Activated CD4-positive, alpha-beta T cell treated with anti-CD3 and anti-CD28 coated beads, Interleukin-2, amount 10 ng/mL, durations not matched to agents 7 days and 5 days (primary cell): ENCODE measurements at regions not wholly inside any gene's neighbourhood (a gene's known extent, or its start where the extent isn't known, plus 50 kb on each side); places are given as distances from the start of the nearest gene placed in this dataset.

Experiments
- CTCF ChIA-PET: fragments of 350-600 bp; sonication (Branson Sonifier 250); formaldehyde crosslinking; loops from one replicate; lab custom pipeline; 2021; ENCODE audit warnings: antibody characterized with exemption; lab: Charles Lee
- POLR2A ChIA-PET: fragments of 350-600 bp; sonication (Branson Sonifier 250); formaldehyde crosslinking; loops from one replicate; lab custom pipeline; 2021; ENCODE audit warnings: antibody characterized with exemption; lab: Charles Lee
- DNase-seq: peaks from one replicate; pipeline ENCODE4 v3.0.0-alpha.2; 2020
- H3K27ac Mint-ChIP-seq: one replicate; pipeline ENCODE4 v1.8.0; 2021; ENCODE audit warnings: mild to moderate bottlenecking, moderate library complexity, mixed read lengths
- H3K27me3 Mint-ChIP-seq: one replicate; pipeline ENCODE4 v1.8.0; 2021; ENCODE audit warnings: mixed read lengths
- H3K36me3 Mint-ChIP-seq: one replicate; pipeline ENCODE4 v1.8.0; 2021; ENCODE audit warnings: low read depth, mixed read lengths
- H3K4me1 Mint-ChIP-seq: one replicate; pipeline ENCODE4 v1.8.0; 2021; ENCODE audit warnings: mixed read lengths
- H3K4me3 Mint-ChIP-seq: one replicate; pipeline ENCODE4 v1.8.0; 2021; ENCODE audit warnings: mild to moderate bottlenecking, moderate library complexity, mixed read lengths
- H3K9me3 Mint-ChIP-seq: one replicate; pipeline ENCODE4 v1.8.0; 2021; ENCODE audit warnings: mixed read lengths

DNA sequence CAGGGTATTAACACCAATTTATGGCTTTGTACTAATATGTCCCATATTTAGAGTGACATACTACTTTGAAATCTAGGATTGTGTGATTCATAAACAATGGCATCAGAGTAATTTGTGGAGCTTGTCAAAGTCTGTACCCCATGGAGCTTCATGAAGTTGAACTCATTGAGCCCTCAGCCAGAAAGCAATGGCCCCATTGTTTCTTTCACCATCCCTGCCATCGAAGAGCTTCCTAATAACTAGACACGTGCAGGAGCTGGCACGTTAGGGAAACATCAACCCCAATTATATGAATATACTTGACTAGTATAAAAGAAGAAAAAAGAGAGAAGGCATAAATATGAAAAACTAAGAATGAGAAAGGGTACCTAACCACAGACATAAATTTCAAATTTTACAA lies 206.6 kb downstream of the CXCL12 start:
- no peak for DNase-seq
- H3K4me3 Mint-ChIP-seq: no peak overlapping the region
- no peaks in the 10 kb centered on the region for H3K36me3 Mint-ChIP-seq
- ChIA-PET POLR2A (no interaction called here), CTCF (no interaction called here)
- no peaks in the 10 kb centered on the region for H3K9me3 Mint-ChIP-seq
- no peaks in the 10 kb centered on the region for H3K4me1 Mint-ChIP-seq
- no peak overlapping the region for H3K27ac Mint-ChIP-seq
- H3K27me3 Mint-ChIP-seq: no peaks in the 10 kb centered on the region

DNA sequence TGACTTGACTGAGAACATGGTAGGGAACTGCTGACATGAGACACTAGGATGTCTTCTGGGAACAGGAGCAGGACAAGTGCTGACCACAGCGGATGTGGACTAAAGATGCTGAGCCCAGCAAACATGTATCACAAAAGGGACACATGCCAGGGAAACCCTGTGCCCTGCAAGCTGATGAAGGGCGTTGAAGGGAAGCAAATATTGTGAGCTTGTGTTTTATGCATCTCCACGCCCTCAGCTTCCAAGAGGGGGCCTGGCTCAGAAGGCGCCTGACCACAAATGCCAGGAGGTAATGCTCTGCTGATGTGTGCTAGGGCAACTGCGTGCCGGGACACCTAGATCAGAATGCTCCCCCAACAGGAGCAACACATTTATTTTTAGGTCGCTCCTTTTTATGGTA lies 207.3 kb downstream of the CXCL12 start:
- Mint-ChIP-seq H3K4me3 (no peak overlapping the region), H3K36me3 (no peaks in the 10 kb centered on the region), H3K27ac (no peak overlapping the region), H3K27me3 (no peaks in the 10 kb centered on the region), H3K9me3 (no peaks in the 10 kb centered on the region), H3K4me1 (no peaks in the 10 kb centered on the region)
- no peak for DNase-seq
- ChIA-PET POLR2A (no interaction called here), CTCF (no interaction called here)

DNA sequence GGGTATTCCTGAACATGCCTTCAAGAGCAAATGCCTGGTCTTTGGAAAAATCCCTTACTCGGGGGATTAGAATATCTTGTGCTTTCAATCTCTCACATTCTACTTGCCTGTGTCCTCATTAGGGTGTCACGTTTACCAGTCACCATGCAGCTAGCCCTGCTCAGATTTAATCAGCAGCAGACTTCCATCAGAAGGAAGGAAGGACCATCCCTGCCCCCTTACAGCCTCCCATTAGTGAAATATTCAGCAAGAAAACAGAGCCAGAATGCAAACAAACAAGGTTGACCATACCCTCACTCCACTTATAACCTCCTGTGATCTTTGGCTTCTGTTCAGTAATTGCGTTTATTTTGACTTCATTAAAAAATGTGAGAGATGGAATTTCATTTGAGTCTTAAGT lies 208.6 kb downstream of the CXCL12 start:
- no peak overlapping the region for H3K4me3 Mint-ChIP-seq
- ChIA-PET POLR2A (no interaction called here), CTCF (no interaction called here)
- H3K27me3 Mint-ChIP-seq: no peaks in the 10 kb centered on the region
- H3K27ac Mint-ChIP-seq: no peak overlapping the region
- H3K36me3 Mint-ChIP-seq: no peaks in the 10 kb centered on the region
- no peaks in the 10 kb centered on the region for H3K9me3 Mint-ChIP-seq
- no peaks in the 10 kb centered on the region for H3K4me1 Mint-ChIP-seq
- DNase-seq: no peak

DNA sequence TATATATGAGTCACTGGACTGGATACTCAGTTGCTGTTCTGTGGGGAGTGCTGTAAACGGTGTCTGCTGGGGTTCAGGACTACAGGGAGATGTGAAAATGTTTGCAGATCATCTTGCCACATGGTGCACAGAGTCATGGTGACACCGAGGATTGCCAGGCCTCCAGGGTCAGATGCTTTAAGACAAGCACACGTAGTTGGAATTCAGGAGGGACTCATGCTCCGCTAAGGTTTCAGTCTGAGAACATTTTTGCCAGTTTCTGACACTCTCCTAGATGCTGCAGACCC lies 211.3 kb downstream of the CXCL12 start:
- H3K36me3 Mint-ChIP-seq: no peaks in the 10 kb centered on the region
- DNase-seq: no peak
- H3K4me3 Mint-ChIP-seq: no peak overlapping the region
- no peak overlapping the region for H3K27ac Mint-ChIP-seq
- no peaks in the 10 kb centered on the region for H3K9me3 Mint-ChIP-seq
- no peaks in the 10 kb centered on the region for H3K27me3 Mint-ChIP-seq
- ChIA-PET POLR2A (interaction anchor here (0.7 kb wide), 1 partner anchor 253 kb away, joined by 3 read pairs; no protein-coding TSS in a partner anchor), CTCF (no interaction called here)
- no peaks in the 10 kb centered on the region for H3K4me1 Mint-ChIP-seq

DNA sequence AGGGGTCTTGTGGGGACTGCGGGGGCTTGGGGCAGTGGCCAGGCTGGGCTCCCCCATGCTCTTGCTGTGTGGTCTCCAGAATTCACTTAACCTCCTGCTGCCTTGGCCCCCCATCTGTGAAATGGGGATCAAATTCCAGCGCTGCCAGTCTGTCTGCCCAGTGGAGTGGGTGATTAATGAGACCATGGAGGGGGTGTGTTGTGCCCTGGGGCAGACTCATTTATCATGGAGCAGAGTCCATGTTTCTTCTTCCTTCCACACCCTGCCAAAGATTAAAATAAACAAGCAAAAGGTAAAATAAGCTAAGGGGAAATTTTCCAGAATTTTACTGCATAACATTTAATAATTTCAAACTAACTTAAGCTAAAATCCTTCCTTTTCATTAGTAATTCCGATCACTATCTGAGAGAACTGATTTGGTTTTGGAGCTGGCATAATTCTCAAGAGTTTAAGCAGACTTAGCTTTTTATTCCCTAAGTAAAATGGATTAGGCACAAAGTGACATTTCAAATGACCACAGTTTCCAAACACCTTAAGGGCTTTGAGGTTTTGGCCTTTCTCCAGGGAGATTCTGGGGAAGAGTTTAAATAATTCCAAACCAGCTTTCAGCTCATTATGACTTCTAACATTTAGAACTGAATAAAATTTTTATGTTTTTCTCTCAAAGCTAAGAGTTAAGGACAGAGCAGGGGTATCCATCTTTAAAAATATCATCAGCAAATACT lies 211.9 kb downstream of the CXCL12 start:
- DNase-seq: no peak
- H3K36me3 Mint-ChIP-seq: no peaks in the 10 kb centered on the region
- ChIA-PET CTCF (no interaction called here), POLR2A (interaction anchor here (0.7 kb wide), 2 partner anchors 254 to 389 kb away, joined by 3 read pairs; no protein-coding TSS in a partner anchor)
- no peaks in the 10 kb centered on the region for H3K4me1 Mint-ChIP-seq
- no peaks in the 10 kb centered on the region for H3K27me3 Mint-ChIP-seq
- no peaks in the 10 kb centered on the region for H3K9me3 Mint-ChIP-seq
- no peak overlapping the region for H3K4me3 Mint-ChIP-seq
- H3K27ac Mint-ChIP-seq: no peak overlapping the region

- ChIA-PET CTCF (interaction anchor here (0.6 kb wide), 1 partner anchor 942 kb away, joined by 3 read pairs; no protein-coding TSS in a partner anchor), POLR2A (no interaction called here)
- H3K4me3 Mint-ChIP-seq: no peak overlapping the region
- no peaks in the 10 kb centered on the region for H3K9me3 Mint-ChIP-seq
- H3K27me3 Mint-ChIP-seq: no peaks in the 10 kb centered on the region
- no peaks in the 10 kb centered on the region for H3K4me1 Mint-ChIP-seq
- H3K27ac Mint-ChIP-seq: no peak overlapping the region
- no peak for DNase-seq
- H3K36me3 Mint-ChIP-seq: no peaks in the 10 kb centered on the region
Observed at GRCh38 chr10:44171765-44172164, 213.1 kb downstream of the CXCL12 start.

DNA sequence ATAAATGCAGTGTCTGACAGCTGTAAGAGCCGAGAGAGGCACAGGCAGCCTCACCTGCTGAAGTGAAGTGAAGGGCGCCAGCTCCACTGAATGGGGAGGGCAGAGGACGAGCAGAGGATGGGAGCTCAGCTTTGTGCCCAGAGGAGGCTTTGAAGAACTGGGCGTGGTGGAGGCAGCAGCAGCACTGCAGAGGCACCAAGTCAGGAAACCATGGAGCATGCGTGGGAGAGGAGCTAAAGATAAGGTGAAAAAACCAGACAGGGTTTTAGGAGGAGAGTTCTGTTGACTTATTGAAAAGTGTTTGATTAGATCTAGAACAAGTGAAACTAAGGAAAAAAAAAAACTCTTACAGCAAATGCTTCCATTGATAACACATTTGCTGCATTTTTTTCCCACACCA lies 216.4 kb downstream of the CXCL12 start:
- ChIA-PET CTCF (no interaction called here), POLR2A (no interaction called here)
- Mint-ChIP-seq H3K36me3 (no peaks in the 10 kb centered on the region), H3K4me3 (no peak overlapping the region), H3K9me3 (no peaks in the 10 kb centered on the region), H3K27me3 (no peaks in the 10 kb centered on the region), H3K27ac (no peak overlapping the region), H3K4me1 (no peaks in the 10 kb centered on the region)
- DNase-seq: no peak

DNA sequence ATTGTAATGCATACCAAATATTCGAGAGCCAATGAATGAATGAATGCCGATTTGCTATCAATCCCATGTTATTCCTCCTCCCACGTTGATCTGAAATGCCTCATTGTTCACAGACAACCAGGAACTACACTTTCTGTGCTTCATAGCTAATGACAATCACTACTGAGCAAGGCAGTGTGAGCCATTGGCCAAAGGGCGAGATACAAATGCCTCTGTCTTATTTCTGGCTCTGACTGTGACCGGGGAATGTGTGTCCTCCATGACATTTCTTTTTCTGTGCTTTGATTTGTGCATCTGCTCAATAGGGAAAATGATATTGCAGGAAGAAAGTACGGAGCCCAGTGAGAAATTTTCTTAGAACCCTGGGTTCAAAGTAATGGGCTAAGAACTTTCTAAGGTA lies 217.1 kb downstream of the CXCL12 start:
- H3K9me3 Mint-ChIP-seq: no peaks in the 10 kb centered on the region
- H3K27me3 Mint-ChIP-seq: peaks cover 2% of the 10 kb centered on the region
- ChIA-PET POLR2A (no interaction called here), CTCF (no interaction called here)
- no peak for DNase-seq
- H3K4me3 Mint-ChIP-seq: no peak overlapping the region
- H3K36me3 Mint-ChIP-seq: no peaks in the 10 kb centered on the region
- H3K4me1 Mint-ChIP-seq: no peaks in the 10 kb centered on the region
- no peak overlapping the region for H3K27ac Mint-ChIP-seq

DNA sequence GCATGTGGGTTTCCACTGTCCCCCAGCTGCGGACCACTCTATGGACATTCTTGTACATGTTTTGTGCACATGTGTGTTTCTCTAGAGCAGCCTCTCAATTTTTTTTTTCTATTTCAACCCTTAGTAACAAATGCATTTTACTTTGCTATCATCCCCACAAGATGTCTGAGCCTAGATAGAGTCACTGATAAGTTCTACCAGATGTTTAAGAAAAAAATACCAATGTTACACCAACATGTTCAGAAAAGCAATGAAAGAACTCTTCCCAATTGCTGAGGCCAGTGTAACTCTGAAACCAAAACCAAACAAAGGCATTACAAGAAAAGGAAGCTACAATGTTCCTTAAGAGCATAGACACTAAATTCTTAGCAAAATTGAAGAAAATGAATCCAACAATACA lies 218.5 kb downstream of the CXCL12 start:
- Mint-ChIP-seq H3K27me3 (peaks cover 2% of the 10 kb centered on the region), H3K4me1 (no peaks in the 10 kb centered on the region), H3K36me3 (no peaks in the 10 kb centered on the region), H3K27ac (no peak overlapping the region), H3K4me3 (no peak overlapping the region), H3K9me3 (no peaks in the 10 kb centered on the region)
- no peak for DNase-seq
- ChIA-PET CTCF (no interaction called here), POLR2A (no interaction called here)

DNA sequence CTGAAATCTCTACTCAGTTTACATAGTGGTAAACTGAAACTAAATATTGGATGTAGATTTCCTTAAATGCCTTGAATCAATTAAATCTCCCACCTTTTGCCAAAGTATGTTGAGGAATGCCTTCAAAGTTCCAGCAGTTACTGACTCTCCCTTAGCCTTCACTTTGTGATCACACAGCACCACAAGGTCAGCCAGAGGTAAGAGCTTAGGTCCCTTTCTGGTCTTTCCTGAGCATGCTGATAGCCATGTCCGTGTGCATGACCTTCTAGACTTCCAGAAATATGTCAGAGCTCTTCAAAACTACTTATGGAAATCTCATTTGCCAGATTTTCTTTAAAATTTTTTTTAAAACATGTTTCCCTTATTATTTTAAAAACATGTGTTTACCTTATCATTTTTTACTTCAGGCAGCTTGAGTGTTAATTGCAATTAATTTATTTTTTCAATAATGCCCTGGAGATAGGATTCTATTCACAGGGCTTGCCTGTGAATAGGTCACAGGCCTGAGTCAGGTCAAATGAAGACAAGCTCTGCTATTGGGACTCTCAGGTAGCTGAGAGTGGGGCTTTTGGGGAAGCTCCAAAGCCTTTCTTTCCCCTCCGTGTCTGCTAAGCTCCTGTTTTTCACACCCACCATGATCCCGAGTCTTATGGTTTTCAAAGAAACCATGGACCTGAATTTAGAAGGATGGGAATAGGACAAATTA lies 220.5 kb downstream of the CXCL12 start:
- CTCF ChIA-PET: no interaction called here
- POLR2A ChIA-PET: no interaction called here
- peaks cover 2% of the 10 kb centered on the region for H3K27me3 Mint-ChIP-seq

DNA sequence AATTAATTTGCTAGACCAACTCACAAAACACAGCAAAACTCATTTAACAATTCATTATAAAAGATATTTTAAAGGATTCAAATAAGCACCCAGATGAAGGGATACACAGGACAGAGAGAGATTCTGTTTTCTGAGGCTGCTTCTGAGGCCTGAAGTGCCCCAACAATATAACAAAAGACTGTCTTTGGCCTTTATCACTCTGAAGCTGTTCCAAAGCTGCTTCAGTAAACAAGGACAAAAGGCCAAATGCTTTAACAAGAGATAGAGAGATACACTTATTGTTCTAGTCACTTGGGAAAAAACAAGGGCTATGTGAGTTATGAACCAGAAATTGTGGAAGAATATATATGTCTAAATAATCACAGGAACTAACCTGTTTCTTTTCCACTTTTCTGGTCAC lies 223.7 kb downstream of the CXCL12 start:
- CTCF ChIA-PET: no interaction called here
- Mint-ChIP-seq H3K27ac (no peak overlapping the region), H3K9me3 (no peaks in the 10 kb centered on the region), H3K36me3 (no peaks in the 10 kb centered on the region), H3K4me1 (no peaks in the 10 kb centered on the region), H3K27me3 (peaks cover 4% of the 10 kb centered on the region), H3K4me3 (no peak overlapping the region)
- POLR2A ChIA-PET: no interaction called here
- DNase-seq: no peak

More for the DNA sequence above, 220.5 kb downstream of the CXCL12 start:
- H3K27ac Mint-ChIP-seq: no peak overlapping the region
- no peak overlapping the region for H3K4me3 Mint-ChIP-seq
- no peak for DNase-seq
- no peaks in the 10 kb centered on the region for H3K4me1 Mint-ChIP-seq
- no peaks in the 10 kb centered on the region for H3K36me3 Mint-ChIP-seq
- no peaks in the 10 kb centered on the region for H3K9me3 Mint-ChIP-seq

DNA sequence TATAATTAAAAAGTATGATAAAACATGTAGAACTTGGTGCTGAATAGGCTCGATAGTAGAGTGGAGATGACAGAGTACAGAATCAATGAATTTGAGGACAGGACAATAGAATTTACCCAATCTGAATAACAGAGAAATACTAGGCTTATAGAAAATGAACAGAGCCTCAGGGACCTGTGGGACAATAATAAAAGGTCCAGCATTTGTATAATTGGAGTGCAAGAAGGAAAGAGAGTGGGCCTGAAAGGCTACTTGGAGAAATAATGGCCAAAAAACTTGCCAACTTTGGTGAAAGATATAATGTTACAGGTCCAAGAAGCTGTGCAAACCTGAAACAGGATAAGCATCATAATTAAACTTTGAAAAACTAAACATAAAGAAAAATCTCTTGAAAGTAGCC lies 227.3 kb downstream of the CXCL12 start:
- Mint-ChIP-seq H3K27ac (no peak overlapping the region), H3K9me3 (no peaks in the 10 kb centered on the region), H3K36me3 (no peaks in the 10 kb centered on the region), H3K4me1 (no peaks in the 10 kb centered on the region), H3K4me3 (no peak overlapping the region), H3K27me3 (peaks cover 2% of the 10 kb centered on the region)
- no peak for DNase-seq
- ChIA-PET CTCF (no interaction called here), POLR2A (no interaction called here)

- Mint-ChIP-seq H3K4me1 (no peaks in the 10 kb centered on the region), H3K27me3 (peaks cover 2% of the 10 kb centered on the region), H3K36me3 (no peaks in the 10 kb centered on the region), H3K4me3 (no peak overlapping the region), H3K9me3 (peaks cover 6% of the 10 kb centered on the region), H3K27ac (no peak overlapping the region)
- ChIA-PET POLR2A (no interaction called here), CTCF (no interaction called here)
- no peak for DNase-seq
Observed at GRCh38 chr10:44154956-44155355, 229.9 kb downstream of the CXCL12 start.
